ENCODE measurements at regions not wholly inside any gene's neighbourhood (a gene's known extent, or its start where the extent isn't known, plus 50 kb on each side); places are given as distances from the start of the nearest gene placed in this dataset.

DNA sequence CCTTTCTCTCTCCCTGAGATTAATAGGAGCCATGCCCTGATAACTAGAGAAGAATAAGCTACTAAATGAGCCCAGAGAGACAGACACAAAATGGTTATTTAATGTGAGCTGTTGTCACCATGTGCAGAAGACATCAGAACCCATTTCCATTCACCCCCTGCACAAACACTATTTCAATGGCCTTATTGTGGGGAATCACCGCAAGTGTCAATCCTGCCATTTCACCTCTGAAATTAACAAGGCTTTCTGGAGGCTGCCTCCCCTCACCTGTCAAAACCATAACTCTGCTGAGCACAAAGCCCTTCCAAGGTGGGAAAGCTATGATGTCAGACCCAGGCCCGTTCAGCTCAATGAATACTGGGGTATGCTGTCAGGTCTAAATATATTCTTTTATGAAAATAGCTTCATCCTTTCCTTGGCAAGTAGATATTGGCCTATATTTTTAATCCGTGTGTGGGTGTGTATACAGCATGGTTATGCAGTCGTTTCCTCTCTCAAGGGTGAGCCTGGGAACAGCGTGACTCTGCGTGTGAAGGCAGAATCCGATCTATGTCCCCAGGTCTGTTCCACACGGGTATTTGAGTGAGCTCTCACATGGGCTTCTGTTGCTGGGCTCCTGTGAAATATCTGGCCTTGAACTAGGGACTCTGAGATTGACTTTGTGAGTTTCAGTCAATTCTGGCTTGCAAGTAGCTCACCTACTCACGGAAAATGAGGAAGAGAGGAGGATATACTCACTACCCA is 266.3 kb downstream of the FBXW7 start:
- no peak for DNase-seq (ENCODE audit: low read depth, low spot score)

- DNase-seq (ENCODE audit: low read depth, low spot score), result no peak
Observed at GRCh38 chr4:152267811-152268210, 268.1 kb downstream of the FBXW7 start.

GRCh38 chr4:152266831-152267480 is 268.9 kb downstream of the FBXW7 start:
- no peak for DNase-seq (ENCODE audit: low read depth, low spot score)

DNA sequence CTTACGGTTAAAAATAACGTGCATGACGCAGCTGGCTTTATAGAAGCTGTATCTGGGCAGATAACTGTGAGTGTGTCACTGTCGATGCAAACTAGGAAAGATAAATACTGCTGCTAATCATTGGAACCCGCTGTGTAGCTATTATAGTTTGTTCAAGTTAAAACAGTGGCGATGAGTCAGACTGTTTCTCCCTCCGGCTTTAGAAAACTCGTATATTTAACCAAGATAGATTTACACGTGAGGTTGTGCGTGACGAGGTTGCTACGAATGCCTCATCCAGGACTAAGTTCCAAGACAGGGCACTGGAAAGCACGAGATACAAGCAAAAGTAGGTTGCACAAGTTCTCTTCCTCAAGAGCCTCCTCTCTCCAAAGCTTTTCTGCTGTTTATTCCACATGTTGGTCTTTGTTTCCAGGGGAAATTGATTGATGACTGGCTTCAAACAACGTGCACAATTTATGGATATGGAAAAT is 270.7 kb downstream of the FBXW7 start:
- no peak for DNase-seq (ENCODE audit: low read depth, low spot score)

- DNase-seq (ENCODE audit: low read depth, low spot score), result no peak
Observed at GRCh38 chr4:152264106-152264505, 271.8 kb downstream of the FBXW7 start.

DNA sequence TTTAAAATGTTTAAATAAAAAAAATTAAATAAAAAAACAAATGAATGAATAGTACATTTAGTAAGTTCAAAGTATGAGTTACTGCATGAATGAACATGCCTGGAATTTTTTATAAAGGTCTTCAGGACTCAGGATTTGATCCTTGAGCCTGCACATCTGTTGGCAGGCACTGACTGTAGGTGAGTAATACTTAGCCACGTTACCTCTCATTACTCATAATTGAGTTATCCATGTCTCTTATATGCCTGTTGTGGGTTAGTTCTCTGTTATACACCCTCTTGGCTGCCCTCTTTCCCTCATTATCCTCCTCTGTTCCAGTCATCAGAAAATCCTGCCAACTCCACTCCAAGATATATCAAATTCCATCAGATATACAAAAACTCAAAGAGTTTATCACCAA is 276.0 kb downstream of the FBXW7 start:
- DNase-seq (ENCODE audit: low read depth, low spot score), result no peak

DNA sequence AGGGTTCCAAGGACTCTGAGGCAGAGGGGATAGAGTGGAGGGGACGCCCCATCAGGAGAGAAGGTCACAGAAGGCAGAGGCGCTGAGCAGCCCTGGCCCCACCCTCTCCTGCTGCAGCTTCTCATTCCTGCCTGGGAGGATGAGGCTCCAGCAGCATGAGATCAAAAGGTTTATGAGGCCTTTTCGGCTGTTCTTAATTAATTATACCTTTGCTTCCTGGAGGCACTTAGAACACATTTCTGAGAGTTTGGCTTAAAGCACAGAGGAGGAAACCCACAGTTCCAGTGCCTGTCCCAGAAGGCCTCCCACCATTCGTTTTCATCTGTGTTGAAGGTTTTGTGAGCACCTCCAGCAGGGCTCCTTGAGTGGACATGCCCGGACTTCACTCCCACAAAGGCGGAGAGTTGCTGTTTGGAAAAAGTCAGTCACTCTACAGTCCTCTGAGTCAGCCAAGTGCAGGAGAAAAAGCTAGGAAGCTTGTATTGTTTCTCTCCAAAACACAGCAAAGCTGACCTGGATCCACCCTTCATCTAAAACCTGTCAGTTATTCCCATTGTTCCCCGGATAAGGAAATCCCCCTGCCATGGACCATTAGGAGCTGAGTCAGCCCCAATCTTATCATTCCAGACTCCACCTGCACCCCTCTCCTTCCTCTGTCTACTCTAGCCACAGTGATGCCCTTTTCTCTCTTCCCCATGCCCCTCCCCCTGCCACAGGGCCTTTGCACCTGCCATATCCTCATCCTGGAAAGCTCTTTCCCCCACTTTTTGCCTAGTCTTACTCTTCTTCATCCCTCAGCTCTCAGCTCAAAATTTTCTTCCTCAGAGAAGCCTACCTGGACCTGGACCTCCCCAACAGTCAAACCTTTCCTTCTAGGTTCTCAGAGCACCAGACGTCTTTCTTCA is 276.8 kb downstream of the FBXW7 start:
- no peak for DNase-seq (ENCODE audit: low read depth, low spot score)

GRCh38 chr4:152258391-152258790 is 277.5 kb downstream of the FBXW7 start:
- DNase-seq (ENCODE audit: low read depth, low spot score), result no peak

DNA sequence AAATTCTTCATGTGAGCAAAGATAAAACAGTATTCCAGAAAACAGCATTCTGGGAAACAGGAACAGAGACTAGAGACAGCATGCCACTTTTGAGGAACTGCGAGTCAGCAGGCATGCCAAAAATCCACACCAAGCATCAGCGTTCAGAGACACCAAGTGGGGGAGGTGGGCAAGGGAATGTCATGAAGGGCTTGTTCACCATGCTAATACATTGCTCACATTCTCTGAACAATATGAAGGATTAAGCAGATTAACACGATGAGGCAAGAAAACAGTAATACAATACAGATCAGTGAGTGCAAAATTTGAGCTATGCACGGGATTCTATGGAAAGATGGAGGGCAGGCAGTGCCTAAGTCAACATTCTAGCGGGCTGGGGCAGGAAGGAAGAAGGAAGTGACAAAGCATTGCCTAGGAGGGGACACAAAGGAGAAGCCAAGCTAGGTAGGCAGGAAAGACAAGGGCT is 278.3 kb downstream of the FBXW7 start:
- DNase-seq (ENCODE audit: low read depth, low spot score), result no peak

DNA sequence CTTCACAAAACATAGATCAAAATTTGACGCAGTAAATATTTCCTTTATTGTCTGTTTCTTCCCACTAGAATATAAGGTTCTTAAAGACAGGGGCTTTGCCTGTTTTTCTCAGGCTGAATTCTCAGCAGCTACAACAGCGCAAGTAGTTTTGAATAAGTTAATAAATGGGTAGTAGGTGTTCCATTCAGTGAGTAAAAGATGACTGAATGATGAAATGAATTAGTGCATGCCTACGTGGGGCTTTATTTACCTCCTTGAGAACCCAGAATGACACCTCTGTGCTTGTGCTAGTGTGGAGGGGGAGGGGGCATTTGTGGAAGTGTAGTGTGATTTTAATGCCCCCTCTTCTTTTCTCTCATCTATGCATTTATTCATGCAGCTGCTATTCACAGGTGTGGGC is 278.9 kb downstream of the FBXW7 start:
- no peak for DNase-seq (ENCODE audit: low read depth, low spot score)

GRCh38 chr4:152255437-152255836 is 280.5 kb downstream of the FBXW7 start:
- DNase-seq (ENCODE audit: low read depth, low spot score), result no peak

- DNase-seq (ENCODE audit: low read depth, low spot score), result no peak
Observed at GRCh38 chr4:152248347-152248746, 287.5 kb downstream of the FBXW7 start.

DNA sequence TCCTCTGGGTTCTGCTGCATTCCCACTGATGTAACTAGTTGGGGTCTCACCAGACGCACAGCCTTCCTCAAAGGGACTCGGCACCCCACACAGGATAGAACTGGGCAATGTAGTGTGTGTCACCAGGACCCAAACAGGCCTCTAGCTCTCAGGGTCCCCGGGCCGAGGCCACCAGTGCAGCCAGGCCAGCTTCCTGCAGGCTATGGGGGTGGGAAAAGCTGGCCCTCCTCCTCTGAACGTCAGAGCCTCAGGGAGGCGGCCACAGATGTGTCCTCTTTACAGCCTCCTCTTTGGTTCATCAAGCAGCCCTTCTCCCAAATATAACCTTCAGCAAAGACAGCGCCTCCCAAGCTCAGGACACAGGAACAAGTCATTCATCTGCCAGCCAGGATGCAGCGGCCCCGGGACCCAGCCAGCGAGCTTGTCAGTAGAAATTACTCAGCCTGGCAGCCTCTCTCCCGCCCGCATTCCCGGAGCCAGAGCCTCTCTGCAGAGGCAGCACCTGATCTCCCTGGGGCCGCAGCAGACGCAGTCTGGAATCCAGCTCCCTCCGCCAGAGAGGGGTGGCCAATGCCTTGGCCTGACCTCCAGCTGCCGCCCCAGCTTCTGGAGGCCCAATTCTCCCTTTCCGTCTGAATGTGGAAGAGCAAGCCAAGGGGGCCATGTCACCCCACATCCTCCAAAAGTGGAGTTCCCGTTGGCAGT is 288.5 kb downstream of the FBXW7 start:
- DNase-seq (ENCODE audit: low read depth, low spot score), result no peak

GRCh38 chr4:152246659-152247058 is 289.2 kb downstream of the FBXW7 start:
- no peak for DNase-seq (ENCODE audit: low read depth, low spot score)

GRCh38 chr4:152245680-152246079 is 290.2 kb downstream of the FBXW7 start:
- DNase-seq (ENCODE audit: low read depth, low spot score), result no peak

- DNase-seq (ENCODE audit: low read depth, low spot score), result no peak
Observed at GRCh38 chr4:152244659-152245058, 291.2 kb downstream of the FBXW7 start.

GRCh38 chr4:152243896-152244595 is 291.8 kb downstream of the FBXW7 start:
- DNase-seq (ENCODE audit: low read depth, low spot score), result no peak

DNA sequence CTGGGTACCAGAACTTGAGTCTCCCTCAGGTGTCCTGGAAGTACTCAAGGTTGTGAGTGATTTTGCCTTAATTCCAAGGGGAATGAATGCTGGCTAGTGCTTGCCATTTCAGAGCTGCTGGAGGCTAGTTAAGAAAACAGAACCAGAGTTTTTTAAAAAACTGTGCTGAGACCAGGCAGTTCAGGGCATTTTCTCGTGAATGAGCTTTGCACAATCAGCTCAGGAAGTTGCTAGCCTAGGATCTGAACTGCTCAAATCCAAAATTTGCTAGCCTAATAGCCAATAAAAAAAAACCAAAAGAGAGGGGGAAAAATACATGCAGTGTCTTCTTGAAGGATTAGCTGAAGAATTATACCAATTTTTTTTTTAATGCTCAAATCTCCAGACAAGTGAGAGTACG is 292.7 kb downstream of the FBXW7 start:
- DNase-seq (ENCODE audit: low read depth, low spot score), result no peak

DNA sequence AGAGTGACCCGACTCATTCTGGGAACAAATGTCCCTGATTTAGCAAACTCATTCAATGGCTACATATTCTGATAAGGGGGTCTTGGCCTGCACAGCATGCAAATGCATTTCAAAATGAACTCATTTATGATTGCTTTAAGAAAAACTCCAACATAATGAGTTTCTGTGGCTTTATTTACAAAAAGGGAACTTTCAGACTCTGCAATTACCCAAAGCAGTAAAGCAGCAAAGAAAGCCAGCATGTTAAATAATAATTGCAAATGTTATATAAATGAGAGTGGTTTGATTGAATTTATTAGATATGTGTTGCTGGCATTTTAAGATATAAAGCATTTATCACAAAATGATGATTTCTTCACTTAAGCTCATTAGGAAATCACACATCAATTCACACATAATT is 295.7 kb downstream of the FBXW7 start:
- no peak for DNase-seq (ENCODE audit: low read depth, low spot score)

- DNase-seq (ENCODE audit: low read depth, low spot score), result no peak
Observed at GRCh38 chr4:152239216-152239615, 296.7 kb downstream of the FBXW7 start.

DNA sequence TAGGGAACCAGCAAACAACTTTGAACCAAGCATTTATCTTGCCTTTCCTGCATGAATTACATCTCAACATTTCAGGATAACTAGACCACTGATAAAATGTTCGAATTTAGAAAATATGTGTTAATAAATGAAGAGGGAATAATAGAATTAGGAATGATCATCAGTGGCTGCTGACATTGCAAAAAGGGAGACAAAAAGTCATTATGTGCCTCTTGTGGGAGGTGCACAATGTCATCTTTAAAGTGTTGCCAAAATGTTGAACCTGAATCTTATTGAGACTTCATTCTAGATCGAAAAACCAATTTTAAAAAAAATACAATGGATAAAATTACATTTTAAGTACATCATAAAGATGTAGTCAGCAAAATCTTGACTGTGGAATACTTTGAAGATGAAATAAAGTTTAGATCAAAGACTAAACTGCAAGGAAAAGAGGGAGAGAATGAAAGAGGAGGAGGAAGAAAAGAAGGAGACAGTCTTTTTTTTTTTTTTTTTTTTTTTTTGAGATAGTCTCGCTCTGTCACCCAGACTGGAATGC is 299.3 kb downstream of the FBXW7 start:
- DNase-seq (ENCODE audit: low read depth, low spot score), result no peak

Data from activated CD4-positive, CD25-positive, alpha-beta regulatory T cell treated with anti-CD3 and anti-CD28 coated beads, Interleukin-2, amount 50 U/mL, for 16 hours (primary cell).